HG02884 (cell line): ENCODE measurements at regions not wholly inside any gene's neighbourhood (a gene's known extent, or its start where the extent isn't known, plus 50 kb on each side); places are given as distances from the start of the nearest gene placed in this dataset.
"Not testable (repeated sequence)": the region's sequence is repeated elsewhere in the genome, so short reads cannot be mapped to it uniquely, and the experiment has no call there.

Experiments used
- ATAC-seq: cut with Tn5 transposase; IDR thresholded peaks from one replicate; pipeline ENCODE4 v1.9.1; 2021; ENCODE audit warnings: mild to moderate bottlenecking, moderate library complexity; ENCODE audit not compliant: unreplicated experiment

DNA sequence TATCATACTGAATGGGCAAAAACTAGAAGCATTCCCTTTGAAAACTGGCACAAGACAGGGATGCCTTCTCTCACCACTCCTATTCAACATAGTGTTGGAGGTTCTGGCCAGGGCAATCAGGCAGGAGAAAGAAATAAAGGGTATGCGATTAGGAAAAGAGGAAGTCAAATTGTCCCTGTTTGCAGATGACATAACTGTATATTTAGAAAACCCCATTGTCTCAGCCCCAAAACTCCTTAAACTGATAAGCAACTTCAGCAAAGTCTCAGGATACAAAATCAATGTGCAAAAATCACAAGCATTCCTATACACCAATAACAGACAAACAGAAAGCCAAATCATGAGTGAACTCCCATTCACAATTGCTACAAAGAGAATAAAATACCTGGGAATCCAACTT lies 52.5 kb upstream of the CCDC71L start:
- not testable (repeated sequence) for ATAC-seq

DNA sequence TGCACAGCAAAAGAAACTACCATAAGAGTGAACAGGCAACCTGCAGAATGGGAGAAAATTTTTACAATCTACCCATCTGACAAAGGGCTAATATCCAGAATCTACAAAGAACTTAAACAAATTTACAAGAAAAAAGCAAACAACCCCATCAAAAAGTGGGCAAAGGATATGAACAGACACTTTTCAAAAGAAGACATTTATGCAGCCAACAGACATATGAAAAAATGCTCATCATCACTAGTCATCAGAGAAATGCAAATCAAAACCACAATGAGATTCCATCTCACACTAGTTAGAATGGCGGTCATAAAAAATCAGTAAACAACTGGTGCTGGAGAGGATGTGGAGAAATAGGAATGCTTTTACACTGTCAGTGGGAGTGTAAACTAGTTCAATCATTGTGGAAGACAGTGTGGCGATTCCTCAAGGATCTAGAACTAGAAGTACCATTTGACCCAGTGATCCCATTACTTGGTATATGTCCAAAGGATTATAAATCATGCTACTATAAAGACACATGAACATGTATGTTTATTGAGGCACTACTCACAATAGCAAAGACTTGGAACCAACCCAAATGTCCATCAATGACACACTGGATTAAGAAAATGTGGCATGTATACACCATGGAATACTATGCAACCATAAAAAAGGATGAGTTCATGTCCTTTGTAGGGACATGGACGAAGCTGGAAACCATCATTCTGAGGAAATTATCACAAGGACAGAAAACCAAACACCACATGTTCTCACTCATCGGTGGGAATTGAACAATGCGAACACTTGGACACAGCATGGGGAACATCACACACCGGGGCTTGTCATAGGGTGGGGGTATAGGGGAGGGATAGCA lies 53.9 kb upstream of the CCDC71L start:
- ATAC-seq: not testable (repeated sequence)

DNA sequence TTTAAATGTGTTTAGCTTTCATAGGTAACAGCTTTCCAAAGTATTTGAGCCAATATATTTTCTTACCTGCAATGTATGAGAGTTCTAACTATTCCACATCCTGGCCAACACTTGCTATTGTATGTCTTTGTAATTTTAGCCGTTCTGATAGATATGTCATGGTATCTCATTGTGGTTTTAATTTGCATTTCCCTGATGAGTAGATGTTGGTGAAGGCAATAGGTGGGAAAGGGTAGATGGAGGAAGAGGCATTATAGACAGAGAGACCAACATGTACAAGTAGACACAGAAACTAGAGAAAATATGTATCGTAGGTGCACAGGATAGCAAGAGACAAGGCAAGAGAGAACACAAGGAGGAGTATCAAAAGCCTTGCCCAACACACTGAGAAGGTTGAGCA lies 54.8 kb upstream of the CCDC71L start:
- no peak for ATAC-seq

DNA sequence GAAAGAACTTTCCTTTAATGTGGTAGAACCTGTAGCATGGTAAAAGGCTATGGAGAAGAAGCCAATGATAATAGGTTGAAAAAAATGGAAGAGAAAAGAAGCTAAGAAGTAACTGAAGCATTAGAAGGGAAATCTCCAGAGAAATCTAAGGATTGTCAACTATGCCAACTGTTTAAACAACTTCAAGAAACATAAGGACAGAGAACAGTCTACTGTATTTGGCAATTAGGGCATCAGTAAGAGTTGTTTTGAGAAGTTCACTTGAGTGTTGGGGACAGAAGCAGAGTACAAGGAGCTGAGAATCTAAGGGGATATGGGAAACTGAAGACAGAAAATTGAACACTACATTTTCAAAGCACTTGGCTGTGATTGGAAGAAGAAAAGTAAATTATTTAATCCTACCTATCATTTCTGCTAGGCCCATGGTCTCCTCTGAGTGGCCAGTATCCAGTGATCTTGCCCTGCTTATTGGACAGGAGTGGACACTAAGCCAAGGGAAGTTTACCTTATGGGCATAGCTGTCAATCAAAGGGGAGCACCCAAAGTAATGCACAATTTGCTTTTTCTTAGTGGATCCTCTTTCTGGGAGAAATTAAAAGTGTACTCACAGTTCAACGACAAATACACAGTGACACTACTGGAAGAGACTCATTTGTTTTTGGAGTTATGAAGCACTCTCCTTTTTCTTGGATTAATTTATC lies 56.4 kb upstream of the CCDC71L start:
- no peak for ATAC-seq

DNA sequence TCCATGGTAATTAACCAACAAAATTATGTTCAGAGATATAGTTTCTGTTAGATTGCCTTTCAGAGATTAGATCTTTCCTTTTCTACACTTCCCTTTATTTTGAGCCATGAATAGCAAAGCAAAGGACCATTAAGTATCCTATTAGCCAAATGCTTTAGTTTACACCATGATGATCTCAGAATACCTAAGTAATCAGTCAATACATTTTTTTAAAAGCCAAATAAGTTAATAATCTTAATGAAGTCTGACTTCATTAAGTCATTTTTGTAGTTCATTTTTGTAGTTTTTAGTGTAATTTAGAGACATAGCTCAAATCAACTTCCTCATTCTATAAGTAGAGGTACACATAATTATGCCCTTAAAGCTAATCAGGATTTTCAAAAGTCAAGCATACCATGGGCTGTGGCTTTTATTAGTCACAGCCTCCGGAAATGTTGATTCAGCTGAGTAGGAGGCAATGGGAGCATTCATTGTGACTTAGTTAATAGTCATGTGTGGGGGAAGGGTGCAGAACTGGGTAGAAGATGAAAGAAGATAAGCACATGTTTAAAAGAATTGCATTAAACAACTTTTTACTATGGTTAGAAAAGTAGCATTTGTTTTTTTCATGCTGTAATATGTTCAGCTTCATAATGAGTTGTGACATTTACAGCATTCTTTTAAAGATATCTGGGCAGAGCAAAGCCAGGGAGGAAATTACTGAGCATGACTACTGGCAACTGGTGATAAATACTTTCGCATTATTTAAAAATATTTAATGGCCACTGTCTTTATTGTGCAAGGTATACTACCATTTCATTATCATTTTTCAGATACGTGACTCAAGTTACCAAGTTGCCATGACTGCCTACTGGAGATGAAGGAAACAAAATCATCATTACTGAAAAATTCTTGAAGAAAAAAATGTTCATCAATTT lies 57.3 kb upstream of the CCDC71L start:
- ATAC-seq: peak; percentile 69

DNA sequence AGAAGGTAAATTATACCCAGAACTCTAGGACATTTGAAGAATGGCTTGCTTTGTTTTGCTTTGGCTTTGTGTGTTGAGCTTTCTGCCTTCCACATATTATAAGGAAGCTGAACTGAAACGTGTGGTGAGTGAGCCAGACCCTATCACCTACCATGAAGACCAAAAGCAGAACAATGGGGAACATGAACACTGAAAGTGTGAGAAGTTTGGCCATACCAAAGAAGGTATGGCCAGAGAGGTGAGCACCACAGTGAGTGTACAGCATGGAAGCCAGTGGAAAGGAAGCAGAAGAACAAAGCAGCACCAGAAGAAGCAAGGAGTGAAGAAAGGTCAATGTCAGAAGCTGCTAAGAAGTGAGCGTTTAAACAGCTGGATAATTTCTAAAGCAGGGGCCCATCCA lies 59.7 kb upstream of the CCDC71L start:
- ATAC-seq: peak; percentile 59

DNA sequence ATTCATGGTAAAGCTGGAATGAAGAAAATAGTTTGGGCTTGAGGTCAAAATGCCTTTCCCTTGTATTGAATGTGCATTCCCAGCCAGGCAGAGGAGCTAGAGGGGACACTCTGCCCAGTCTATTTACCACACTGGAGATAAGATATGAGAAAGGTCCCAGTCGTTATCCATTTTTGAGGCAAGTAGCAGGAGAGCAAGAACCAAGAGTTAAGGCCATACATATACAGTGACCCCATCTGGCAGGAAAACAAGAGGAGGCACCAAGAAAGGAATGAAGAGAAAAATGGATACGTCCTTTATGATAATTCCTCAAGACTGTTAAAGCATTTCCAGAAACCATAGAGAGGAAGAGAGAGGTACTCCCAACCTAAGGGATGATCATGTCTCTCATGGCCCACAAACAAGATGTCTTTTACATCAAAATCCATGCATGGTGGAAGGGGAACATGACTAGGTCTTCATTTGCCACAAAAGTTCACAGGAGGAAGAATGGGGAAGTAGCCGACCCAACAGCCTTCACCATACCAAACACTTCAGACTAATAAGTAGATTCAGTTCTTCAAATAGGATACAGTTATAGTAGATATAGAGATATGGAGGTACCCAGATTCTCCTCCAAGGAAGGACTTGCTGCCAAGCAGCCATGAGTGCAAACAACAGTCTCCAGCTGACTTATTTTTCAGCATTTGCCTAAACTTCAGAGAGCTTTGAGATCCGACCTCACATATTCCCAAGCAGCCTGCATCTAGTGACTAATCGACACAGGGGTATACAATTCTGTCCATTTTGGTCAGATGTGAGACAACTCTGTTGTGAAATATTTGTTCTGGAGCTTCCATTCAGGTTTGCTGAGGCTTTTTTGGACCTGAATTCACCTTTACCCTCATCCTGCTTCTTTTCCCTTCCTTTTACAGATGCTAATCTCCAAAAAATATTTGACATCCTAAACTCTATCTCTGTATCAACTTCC lies 61.1 kb upstream of the CCDC71L start:
- no peak for ATAC-seq

DNA sequence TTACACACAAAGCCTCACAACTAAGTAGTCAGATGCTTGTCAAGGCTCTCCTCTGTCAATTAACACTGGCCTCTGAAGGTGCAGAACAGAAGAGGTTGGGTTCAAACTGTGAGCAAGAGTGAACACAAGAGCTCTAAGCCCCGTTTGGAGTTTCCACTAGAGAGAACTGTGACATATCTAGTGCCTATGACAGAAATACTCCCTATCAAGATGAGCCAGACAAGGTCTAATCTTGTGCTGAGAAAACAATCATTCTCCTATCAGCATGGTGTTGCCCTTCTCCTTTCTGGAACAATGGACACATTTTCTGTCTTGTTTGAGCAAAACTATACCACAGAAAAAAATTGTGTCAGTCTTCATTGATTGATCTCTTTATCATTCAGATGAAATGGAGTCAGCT lies 62.4 kb upstream of the CCDC71L start:
- no peak for ATAC-seq

DNA sequence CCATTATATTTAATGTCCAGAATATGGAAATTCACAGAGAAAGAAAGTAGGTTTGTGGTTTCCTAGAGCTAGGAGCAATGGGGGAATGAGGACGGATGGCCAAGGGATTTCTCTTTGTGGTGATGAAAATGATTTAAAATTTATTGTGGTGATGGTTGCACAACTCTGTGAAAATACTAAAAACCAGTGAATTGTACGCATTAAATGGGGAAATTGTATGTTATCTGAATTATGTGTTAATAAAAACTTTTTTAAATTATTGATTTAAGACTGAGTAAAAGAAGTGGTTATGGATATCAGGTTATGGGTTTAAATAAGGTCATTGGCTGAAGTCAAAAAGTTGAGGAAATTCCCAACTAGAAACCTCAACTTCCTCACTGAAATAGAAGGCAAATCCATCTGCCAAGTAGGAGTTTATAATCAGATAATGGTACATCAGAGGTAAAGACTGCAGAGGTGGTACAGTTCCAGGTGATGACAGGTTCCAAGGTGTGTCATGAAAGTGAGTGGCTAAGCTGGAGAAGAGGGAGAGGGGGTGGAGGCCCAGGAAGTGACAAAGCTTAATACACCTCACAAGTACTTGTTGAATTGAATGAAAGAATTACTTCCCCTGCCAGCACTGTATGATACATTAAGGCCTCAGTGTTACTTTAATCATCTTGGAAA lies 68.9 kb upstream of the CCDC71L start:
- ATAC-seq: no peak

DNA sequence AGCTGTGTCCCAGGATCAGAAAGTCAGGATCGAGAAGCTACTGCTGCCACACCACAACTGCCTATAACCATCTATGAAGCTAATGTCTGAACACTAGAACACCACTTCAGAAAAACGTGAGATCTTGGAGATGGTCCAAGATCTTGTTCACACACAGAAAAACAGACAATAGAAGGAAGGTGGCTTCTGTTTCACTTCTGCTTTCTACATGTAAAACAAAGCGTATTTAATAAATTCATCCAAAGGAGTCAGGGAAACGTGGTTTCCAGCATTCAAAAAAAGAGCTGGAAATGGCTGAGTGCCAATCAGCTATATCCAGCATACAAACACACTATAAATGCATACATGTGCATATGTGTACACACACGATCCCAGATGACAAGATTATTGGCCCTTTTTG lies 70.2 kb upstream of the CCDC71L start:
- ATAC-seq: peak; percentile 95

DNA sequence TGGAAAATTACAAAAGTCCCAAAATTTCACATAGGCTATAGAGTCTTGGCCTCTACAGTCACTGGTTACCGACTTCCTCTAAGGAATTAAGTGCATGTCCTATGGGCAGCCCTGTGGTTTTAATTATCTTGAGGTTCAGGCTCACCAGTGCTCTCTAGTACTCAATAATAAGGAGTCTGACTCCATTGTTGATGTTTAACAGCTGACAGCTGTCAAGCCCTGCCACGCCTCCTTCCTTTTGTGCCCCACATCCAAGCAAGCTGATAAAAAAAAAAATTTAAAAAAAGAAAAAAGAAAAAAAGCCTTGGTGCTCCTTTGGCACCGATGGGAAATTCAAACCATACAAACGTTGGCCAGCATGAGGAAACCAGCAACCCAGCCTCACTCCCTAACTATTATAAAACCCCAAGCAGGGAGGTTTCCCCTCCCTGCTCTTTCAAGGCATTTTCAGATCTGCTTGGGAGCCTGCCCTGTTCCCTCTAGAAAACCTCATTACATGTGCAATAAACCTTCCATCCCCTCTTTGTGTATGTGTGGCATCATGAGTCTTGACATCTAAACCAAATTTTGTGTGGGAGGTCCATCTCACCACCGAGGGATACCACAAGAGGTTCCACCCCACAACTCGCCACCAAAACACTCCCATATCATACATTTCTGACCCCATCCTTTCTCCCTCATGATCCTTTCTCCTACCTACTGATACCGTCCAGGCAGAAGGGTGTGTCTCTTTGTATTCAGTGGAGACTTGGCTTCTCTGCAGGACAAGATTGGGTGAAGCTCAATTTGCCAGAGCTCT lies 70.9 kb upstream of the CCDC71L start:
- no peak for ATAC-seq

DNA sequence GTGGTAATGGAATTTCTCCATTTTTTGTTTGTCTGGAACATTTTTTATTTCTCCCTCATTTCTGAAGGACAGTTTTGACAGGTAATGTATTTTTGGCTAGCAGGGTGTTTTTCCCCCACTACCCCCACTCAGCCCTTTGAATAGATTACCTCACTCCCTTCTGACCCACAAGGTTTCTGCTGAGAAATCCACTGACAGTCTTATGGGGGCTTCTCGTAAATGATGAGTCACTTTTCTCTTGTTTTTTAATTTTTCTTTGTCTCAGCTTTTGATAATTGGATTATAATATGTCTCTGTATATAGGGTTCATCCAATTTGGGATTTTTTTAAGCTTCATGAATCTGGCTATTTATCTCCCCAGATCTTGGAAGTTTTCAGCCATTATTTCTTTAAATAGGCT lies 74.7 kb upstream of the CCDC71L start:
- no peak for ATAC-seq

DNA sequence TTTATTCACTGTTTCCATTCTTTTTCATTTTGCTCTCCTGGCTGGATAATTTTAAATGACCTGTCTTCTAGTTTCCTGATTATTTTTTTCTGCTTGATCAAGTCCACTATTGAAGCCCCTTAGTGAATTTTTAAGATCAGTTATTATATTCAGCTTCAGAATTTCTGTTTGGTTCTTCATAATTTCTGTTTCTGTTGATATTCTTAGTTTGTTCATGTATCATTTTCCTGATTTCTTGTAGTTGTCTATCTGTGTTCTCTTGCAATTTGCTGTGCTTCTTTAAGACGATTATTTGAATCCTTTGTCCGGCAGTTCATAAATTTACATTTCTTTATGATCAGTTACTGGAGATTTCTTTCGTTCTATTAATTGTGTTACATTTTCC lies 75.2 kb upstream of the CCDC71L start:
- no peak for ATAC-seq

DNA sequence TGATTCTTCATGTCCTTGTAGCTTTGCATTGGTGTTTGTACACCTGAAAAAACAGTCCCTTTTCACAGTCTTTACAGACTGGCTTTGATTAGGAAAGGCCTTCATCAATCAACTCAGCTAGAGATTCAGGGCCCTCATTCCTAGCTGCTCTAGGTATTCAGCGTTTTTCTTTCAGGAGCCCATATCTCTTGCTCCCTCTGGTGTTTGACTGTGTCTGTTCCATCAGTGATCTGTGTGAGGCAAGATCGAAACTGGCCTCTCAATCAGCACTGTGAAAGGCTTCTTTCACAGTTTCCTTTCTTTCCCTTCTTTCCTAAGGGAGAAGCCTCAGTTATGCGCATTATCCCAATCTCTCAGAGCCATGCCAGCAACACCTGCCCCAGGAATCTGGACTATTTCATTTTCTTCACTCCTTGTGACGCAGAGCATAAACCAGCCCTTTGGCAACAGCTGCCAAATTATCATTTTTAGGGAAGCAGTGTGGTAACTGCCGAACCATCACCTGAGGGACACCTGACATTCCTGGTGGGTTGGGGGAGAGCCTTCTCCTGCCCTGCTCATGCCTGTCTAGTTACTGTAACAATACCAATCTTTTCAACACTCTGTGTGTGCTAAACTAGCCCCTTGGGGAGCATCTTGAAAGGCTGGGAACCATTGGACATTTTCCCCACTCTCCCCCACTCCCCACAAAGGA lies 75.7 kb upstream of the CCDC71L start:
- peak; percentile 76 for ATAC-seq

DNA sequence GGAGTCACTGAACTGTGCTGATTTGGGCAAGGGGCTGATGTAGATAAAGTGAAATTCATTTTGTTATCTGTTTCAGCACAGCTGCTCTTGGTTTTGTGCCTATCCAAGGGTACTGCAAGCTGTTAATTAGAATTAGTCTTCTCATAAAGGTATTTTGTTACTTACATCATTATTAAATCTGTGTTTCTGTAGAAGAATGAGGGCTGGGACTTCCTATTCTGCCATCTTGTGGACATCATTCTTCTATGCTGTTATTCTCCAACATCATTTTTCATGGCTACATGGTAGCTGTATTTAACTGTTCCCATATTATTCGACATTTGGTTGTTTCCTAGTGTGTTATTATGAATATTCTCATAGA lies 76.2 kb upstream of the CCDC71L start:
- no peak for ATAC-seq

DNA sequence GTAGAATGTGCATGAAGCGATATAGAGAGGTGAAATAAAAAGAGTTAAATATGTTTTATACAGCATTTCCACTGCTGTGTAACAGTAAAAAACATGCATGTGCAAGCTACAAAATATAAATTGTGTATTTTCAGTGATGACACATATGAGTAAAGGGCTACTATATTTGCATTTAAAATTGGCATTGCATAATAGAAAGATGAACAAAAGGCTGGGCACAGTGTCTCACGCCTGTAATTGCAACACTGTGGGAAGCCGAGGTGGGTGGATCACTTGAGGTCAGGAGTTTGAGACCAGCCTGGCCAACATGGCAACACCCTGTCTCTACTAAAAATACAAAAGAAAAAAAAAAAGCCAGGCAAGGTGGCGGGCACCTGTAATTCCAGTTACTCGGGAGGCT lies 79.8 kb upstream of the CCDC71L start:
- no peak for ATAC-seq

DNA sequence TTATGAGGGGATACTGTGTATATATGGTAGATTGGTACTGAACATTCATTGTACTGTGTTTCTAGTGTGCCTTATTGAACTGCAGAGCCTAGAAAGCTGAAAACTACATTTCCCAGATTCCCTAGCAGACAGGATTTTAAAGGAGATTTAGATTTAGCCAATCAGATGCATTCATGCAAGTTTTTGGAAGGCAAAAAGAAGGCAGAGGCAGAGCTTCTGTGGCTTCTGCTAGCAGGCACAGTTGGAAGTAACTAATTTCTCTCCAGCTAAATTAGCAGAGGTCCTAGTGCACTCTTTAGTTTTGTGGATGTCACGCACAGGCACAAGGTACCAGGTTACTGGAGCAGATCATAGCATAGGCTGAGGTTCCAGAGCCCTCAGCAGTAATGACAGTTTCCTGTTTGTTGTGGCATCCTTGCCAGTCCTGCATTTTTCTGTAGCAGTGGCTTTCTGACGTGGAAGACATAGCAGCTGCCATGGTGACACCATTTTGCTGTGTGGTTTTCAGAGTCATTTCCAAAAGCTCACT lies 83.7 kb upstream of the CCDC71L start:
- no peak for ATAC-seq

DNA sequence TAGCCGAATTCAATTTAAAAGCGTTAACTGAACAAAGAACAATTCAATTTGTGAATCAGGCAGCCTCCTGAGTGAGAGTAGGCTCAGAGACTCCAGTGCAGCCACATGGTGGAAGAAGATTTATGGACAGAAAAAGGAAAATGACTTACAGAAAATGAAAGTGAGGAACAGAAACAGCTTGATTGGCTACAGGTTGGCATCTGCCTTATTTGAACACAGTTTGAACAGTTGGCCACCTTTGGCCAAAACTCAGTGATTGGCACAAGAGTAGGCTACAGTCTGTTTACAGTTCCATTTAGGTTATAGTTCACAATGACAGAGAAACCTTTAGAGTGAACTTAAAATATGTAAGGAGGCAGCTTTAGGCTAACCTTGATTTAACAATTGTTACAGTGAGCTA lies 86.3 kb upstream of the CCDC71L start:
- ATAC-seq: not testable (repeated sequence)
